PC-9 (cell line): ENCODE measurements at regions not wholly inside any gene's neighbourhood (a gene's known extent, or its start where the extent isn't known, plus 50 kb on each side); places are given as distances from the start of the nearest gene placed in this dataset.

ENCODE experiments used
- BruUV-seq: library from RNA; stranded (reverse); fragments of 400-500 nt; replicated peaks from 2 replicates; lab custom pipeline; 2021; lab: Mats Ljungman, UMichigan
- CTCF ChIA-PET: fragments of 300-600 bp; sonication (Branson Sonifier 250); formaldehyde crosslinking; loops from one replicate; lab custom pipeline; 2022; ENCODE audit warnings: antibody characterized with exemption; lab: Charles Lee
- POLR2A ChIA-PET: fragments of 300-600 bp; sonication (Branson Sonifier 250); formaldehyde crosslinking; loops from one replicate; lab custom pipeline; 2022; ENCODE audit warnings: antibody characterized with exemption; ENCODE audit not compliant: unreplicated experiment; lab: Charles Lee
- DNase-seq, 2 experiments: peaks; one replicate each; pipeline versions ENCODE4 v3.0.0 to v3.0.0-alpha.2; 2015 to 2022; ENCODE audit warnings: mixed read lengths in 1 of 2
- H2AFZ ChIP-seq: fragments of 200-600 bp; sonication (generic); 2 replicates; pipeline ENCODE4 v1.8.1; 2017; ENCODE audit warnings: antibody characterized with exemption
- H3F3A ChIP-seq: fragments of 200-600 bp; sonication (generic); 2 replicates; pipeline ENCODE4 v1.8.1; 2017; ENCODE audit warnings: antibody characterized with exemption, mild to moderate bottlenecking, low read depth; ENCODE audit not compliant: insufficient read depth
- H3K27ac ChIP-seq: fragments of 200-600 bp; sonication (generic); 2 replicates; pipeline ENCODE4 v1.6.1; 2016; ENCODE audit warnings: mixed run types
- H3K27me3 ChIP-seq: fragments of 200-600 bp; sonication (generic); 2 replicates; pipeline ENCODE4 v1.6.1; 2016; ENCODE audit warnings: low read depth, mixed run types; ENCODE audit not compliant: insufficient read depth
- H3K36me3 ChIP-seq: fragments of 200-600 bp; sonication (generic); 2 replicates; pipeline ENCODE4 v1.6.1; 2016; ENCODE audit warnings: low read depth, mixed run types
- H3K4me1 ChIP-seq: fragments of 200-600 bp; sonication (generic); replicated peaks from 2 replicates; pipeline ENCODE4 v1.6.1; 2016; ENCODE audit warnings: mixed run types; ENCODE audit not compliant: insufficient read depth
- H3K4me2 ChIP-seq: fragments of 200-600 bp; sonication (generic); 2 replicates; pipeline ENCODE4 v1.6.1; 2017; ENCODE audit warnings: mixed run types
- H3K4me3 ChIP-seq: fragments of 200-600 bp; sonication (generic); 2 replicates; pipeline ENCODE4 v1.6.1; 2016; ENCODE audit warnings: mixed run types
- H3K79me2 ChIP-seq: fragments of 200-600 bp; sonication (generic); 2 replicates; pipeline ENCODE4 v1.6.1; 2017; ENCODE audit warnings: low read depth, mixed run types
- H3K9me2 ChIP-seq: fragments of 200-600 bp; sonication (generic); 2 replicates; pipeline ENCODE4 v1.8.1; 2017; ENCODE audit warnings: mild to moderate bottlenecking; ENCODE audit not compliant: insufficient read depth
- H3K9me3 ChIP-seq: fragments of 200-600 bp; sonication (generic); 2 replicates; pipeline ENCODE4 v1.8.1; 2016; ENCODE audit warnings: low read depth; ENCODE audit not compliant: insufficient read depth
- H4K20me1 ChIP-seq: fragments of 200-600 bp; sonication (generic); 2 replicates; pipeline ENCODE4 v1.8.1; 2017; ENCODE audit not compliant: insufficient read depth
- CTCF ChIP-seq: fragments of 200-600 bp; sonication (generic); conservative IDR thresholded peaks from 2 replicates; pipeline ENCODE4 v1.6.1; 2017; ENCODE audit warnings: mixed run types, antibody characterized with exemption, mild to moderate bottlenecking, moderate library complexity
- EZH2 ChIP-seq: fragments of 200-600 bp; sonication (generic); IDR thresholded peaks from 2 replicates; pipeline ENCODE4 v1.8.0; 2017; ENCODE audit warnings: antibody characterized with exemption, low read depth
- intact Hi-C: fragments of 100-400 bp; cut with micrococcal nuclease; formaldehyde crosslinking; loops from one replicate; pipeline ENCODE4 v1.10.0; 2022; ENCODE audit not compliant: unreplicated experiment

- H3K36me3 ChIP-seq, result no peaks in the 10 kb centered on the region
- no peak overlapping the region for H3K27ac ChIP-seq
- H3K4me2 ChIP-seq, result no peak overlapping the region
- ChIA-PET POLR2A (no interaction called here), CTCF (no interaction called here)
- H3F3A ChIP-seq, result no peaks in the 10 kb centered on the region
- no peaks in the 10 kb centered on the region for H3K4me1 ChIP-seq
- no peaks in the 10 kb centered on the region for H3K79me2 ChIP-seq
- no TSS peak for BruUV-seq
- no peaks in the 10 kb centered on the region for H3K27me3 ChIP-seq
- TF ChIP-seq EZH2, result no peak
- no peak for TF ChIP-seq CTCF
- no peak overlapping the region for H3K4me3 ChIP-seq
- DNase-seq, result no peak
- intact Hi-C loops, result no loop called here
- no peaks in the 10 kb centered on the region for H3K9me3 ChIP-seq
- H3K9me2 ChIP-seq, result no peaks in the 10 kb centered on the region
- no peaks in the 10 kb centered on the region for H4K20me1 ChIP-seq
- H2AFZ ChIP-seq, result no peak overlapping the region
These were observed 241.3 kb downstream of the COX7B2 start for GRCh38 chr4:46667790-46668189.

GRCh38 chr4:46656071-46656470, 253.0 kb downstream of the COX7B2 start:
- Histone ChIP-seq H3K4me1 (no peaks in the 10 kb centered on the region), H3K79me2 (no peaks in the 10 kb centered on the region), H3K27ac (no peak overlapping the region), H3K27me3 (no peaks in the 10 kb centered on the region), H4K20me1 (no peaks in the 10 kb centered on the region), H2AFZ (no peak overlapping the region), H3K9me3 (no peaks in the 10 kb centered on the region), H3K9me2 (no peaks in the 10 kb centered on the region), H3K36me3 (no peaks in the 10 kb centered on the region), H3F3A (no peaks in the 10 kb centered on the region), H3K4me3 (no peak overlapping the region), H3K4me2 (no peak overlapping the region)
- intact Hi-C loops, result no loop called here
- TF ChIP-seq EZH2 (no peak), CTCF (no peak)
- CTCF ChIA-PET, result no interaction called here
- DNase-seq, result no peak
- BruUV-seq, result no TSS peak
- POLR2A ChIA-PET, result no interaction called here

- TF ChIP-seq EZH2 (no peak), CTCF (no peak)
- POLR2A ChIA-PET, result no interaction called here
- no TSS peak for BruUV-seq
These were observed 255.2 kb downstream of the COX7B2 start for GRCh38 chr4:46653842-46654241.

More at GRCh38 chr4:46653842-46654241, 255.2 kb downstream of the COX7B2 start:
- Histone ChIP-seq H3K27me3 (no peaks in the 10 kb centered on the region), H3K9me2 (no peaks in the 10 kb centered on the region), H2AFZ (no peak overlapping the region), H3K27ac (no peak overlapping the region), H3K36me3 (no peaks in the 10 kb centered on the region), H3K4me1 (no peaks in the 10 kb centered on the region), H3K4me2 (no peak overlapping the region), H3K9me3 (no peaks in the 10 kb centered on the region), H3F3A (no peaks in the 10 kb centered on the region), H4K20me1 (no peaks in the 10 kb centered on the region), H3K4me3 (no peak overlapping the region), H3K79me2 (no peaks in the 10 kb centered on the region)
- CTCF ChIA-PET, result no interaction called here
- no peak for DNase-seq
- intact Hi-C loops, result no loop called here
